ENCODE measurements at regions not wholly inside any gene's neighbourhood (a gene's known extent, or its start where the extent isn't known, plus 50 kb on each side); places are given as distances from the start of the nearest gene placed in this dataset.

DNA sequence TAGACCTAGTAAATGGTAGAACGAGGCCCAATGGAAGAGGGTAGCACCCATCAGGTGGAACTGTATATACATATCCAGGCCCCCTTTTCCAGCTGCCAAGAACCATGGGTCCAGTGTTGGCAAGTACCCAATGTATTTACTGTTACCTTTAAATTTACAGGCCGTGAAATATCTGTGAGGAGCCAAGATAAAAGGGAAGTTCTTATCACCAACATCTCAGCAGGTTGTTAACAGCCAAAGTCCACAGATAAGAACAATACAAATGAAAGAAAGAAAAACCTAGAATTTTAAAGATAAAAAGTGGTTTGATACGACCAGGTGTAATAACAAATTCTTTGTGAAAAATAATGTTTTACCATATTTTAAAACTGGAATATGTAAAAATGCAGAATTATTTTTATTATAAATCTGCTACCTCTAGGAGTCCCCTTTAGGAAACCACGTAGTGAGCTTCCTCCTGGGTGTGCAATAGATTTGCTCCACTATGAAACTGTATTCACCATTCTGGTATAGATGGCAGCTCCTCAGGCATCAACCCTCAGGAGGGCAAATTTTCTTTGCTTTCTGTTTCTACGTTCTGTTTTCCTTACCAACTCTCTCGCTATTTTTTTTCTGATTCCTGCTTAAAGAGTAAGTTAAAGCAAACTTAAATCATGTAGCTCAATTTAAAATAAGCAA lies 292.2 kb upstream of the SLC10A2 start:
- Mint-ChIP-seq H3K9me3 (ENCODE audit: low read depth) (peaks cover 4% of the 10 kb centered on the region), H3K4me3 (no peak overlapping the region), H3K27me3 (no peaks in the 10 kb centered on the region), H3K4me1 (ENCODE audit: low read depth) (no peaks in the 10 kb centered on the region), H3K27ac (no peak overlapping the region), H3K36me3 (no peaks in the 10 kb centered on the region)

DNA sequence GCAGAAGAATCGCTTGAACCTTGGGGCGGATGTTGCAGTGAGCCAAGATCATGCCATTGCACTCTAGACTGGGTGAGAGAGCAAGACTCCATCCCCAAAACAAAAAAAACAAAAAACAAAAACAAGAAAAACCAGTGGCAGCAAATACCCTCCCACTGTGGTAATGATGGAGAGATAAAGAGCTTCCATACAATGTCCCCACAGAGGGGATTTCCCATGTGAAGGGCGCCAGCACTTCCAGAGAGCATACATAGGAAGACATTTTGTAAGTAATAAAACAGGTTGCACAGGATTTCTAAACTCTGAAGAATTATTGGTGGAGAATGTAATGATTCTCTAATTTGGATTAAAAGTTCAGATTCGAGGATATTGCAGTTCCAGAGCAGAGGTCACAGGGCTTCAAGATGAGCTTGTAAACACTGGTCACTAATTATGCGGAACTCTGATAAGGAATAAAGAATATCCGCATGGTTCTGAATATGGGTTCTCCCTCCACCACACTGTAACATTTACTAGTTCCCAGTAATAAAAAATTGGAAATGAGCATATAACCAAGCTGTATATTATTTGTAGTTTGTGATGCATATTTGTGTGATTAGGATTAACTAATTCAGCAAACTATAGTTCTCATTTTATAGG lies 290.1 kb upstream of the SLC10A2 start:
- Mint-ChIP-seq H3K36me3 (no peaks in the 10 kb centered on the region), H3K4me3 (no peak overlapping the region), H3K27ac (no peak overlapping the region), H3K9me3 (ENCODE audit: low read depth) (peaks cover 2% of the 10 kb centered on the region), H3K4me1 (ENCODE audit: low read depth) (no peaks in the 10 kb centered on the region), H3K27me3 (peaks cover 3% of the 10 kb centered on the region)

DNA sequence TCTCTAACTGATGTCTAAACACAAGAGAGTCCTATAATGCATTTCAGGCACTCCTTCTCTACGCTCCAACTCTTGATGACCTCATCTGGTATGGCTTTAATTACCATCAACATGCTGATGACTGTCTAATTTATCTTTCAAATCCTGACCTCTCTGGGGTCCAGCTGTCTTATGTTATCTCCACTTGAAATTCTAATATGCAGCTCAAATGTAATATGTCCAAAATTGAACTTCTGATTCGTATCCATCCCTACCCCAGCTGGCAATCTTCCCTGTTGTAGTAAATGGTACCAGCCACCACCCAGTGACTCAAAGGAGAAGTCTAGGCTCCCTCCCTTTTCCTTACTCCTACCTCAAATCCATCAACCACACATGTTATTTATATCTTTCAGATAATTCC lies 288.0 kb upstream of the SLC10A2 start:
- Mint-ChIP-seq H3K36me3 (no peaks in the 10 kb centered on the region), H3K27ac (no peak overlapping the region), H3K27me3 (peaks cover 3% of the 10 kb centered on the region), H3K4me3 (no peak overlapping the region), H3K9me3 (ENCODE audit: low read depth) (no peaks in the 10 kb centered on the region), H3K4me1 (ENCODE audit: low read depth) (no peaks in the 10 kb centered on the region)

DNA sequence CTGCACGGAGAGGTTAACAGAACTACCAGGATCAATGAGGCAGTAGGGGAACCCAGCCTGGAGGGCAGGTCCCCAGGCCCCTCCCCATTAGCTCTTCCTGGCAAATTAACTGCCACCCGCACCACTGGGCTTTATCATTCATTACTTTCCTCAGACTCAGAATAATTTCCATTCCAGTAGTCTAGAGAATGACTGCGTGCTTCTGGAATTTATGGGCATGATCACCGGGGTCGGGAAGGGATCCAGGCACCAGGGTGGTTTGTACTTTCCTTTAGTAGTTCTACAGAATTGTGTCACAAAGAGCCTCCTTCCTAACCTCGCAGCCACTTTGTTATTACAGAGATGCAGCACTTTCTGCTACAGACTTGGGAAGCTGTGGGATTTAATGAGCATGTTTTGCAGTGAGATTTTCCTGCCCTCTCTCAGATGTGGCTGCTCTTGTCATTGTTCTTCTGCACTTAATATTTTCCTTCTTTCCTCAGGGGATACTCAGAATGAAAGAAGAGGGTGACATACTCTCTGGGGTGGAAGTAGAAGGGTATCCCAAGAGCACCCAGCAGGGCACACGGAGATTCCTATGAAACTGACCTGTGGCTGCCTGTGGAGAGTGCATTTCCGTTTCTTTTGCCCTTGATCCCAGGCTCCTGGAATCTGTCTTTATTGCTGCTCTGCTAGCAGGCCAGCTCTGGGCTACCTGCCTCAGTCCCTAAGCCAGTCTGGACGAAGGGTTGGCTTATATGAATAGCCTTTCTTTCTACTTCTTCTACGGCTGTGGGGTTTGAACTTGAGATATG lies 285.0 kb upstream of the SLC10A2 start:
- H3K4me1 Mint-ChIP-seq (ENCODE audit: low read depth) = no peaks in the 10 kb centered on the region
- H3K27ac Mint-ChIP-seq = no peak overlapping the region
- H3K36me3 Mint-ChIP-seq = no peaks in the 10 kb centered on the region
- H3K27me3 Mint-ChIP-seq = peaks cover 4% of the 10 kb centered on the region
- H3K4me3 Mint-ChIP-seq = no peak overlapping the region
- H3K9me3 Mint-ChIP-seq (ENCODE audit: low read depth) = peaks cover 3% of the 10 kb centered on the region

DNA sequence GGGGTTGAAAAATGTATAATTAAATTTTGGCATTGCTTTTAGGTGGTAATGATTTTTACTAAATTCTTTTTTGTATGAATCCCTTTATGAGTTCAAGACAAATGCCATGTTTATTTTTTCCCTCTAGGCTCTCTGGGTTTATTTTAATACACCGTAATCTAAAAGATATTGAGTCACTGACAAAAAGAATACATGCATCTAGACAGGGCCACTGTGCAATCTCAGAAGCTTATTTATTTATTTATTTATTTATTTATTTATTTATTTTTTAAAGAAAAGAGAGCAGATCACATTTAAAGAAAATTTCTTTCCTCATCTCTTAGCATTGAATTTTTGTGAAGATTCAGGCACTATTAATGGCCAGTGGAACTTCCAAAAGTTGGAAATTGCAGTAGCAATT lies 283.9 kb upstream of the SLC10A2 start:
- Mint-ChIP-seq H3K36me3 (no peaks in the 10 kb centered on the region), H3K9me3 (ENCODE audit: low read depth) (peaks cover 3% of the 10 kb centered on the region), H3K27ac (no peak overlapping the region)

DNA sequence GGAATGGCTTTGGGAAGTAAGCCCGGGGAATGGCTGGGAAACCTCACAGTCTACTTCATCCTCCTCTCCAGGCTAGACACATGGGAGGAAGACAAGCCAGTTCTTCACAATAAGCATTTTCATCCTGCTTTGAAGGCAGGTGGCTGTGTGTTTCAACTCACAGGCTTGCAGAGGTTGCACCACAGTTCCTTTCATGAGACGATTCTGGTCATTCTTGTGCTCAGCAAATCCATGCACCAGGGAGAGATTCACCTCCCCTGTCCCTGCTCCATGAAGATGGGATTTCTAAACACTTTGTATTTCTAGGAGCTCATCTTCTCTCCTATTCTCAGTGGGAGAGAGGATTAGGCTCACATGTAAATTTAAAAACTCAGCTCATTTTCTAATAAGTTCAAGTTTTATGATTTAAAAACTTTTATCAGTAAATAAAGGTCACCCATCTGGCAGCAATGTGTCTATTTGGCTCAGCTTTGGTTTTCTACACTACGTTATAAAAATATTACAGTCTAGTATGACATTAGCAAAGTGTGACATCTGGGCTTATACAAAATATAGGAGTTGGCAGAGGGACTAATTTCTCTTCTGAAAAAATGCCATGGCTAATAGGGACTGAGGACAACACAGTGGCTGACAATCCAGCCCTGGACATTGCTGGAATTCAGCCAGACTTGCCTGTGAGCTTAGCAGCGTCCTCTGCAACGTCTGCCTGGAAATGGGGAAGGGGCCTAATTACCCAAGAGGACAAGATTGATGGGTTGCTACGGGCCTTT lies 283.2 kb upstream of the SLC10A2 start:
- Mint-ChIP-seq H3K4me1 (ENCODE audit: low read depth) (no peaks in the 10 kb centered on the region), H3K27ac (no peak overlapping the region), H3K4me3 (no peak overlapping the region), H3K36me3 (no peaks in the 10 kb centered on the region), H3K27me3 (peaks cover 4% of the 10 kb centered on the region), H3K9me3 (ENCODE audit: low read depth) (peaks cover 10% of the 10 kb centered on the region)

More for the DNA sequence above, 283.9 kb upstream of the SLC10A2 start:
- no peak overlapping the region for H3K4me3 Mint-ChIP-seq
- no peaks in the 10 kb centered on the region for H3K4me1 Mint-ChIP-seq (ENCODE audit: low read depth)
- H3K27me3 Mint-ChIP-seq = peaks cover 4% of the 10 kb centered on the region

DNA sequence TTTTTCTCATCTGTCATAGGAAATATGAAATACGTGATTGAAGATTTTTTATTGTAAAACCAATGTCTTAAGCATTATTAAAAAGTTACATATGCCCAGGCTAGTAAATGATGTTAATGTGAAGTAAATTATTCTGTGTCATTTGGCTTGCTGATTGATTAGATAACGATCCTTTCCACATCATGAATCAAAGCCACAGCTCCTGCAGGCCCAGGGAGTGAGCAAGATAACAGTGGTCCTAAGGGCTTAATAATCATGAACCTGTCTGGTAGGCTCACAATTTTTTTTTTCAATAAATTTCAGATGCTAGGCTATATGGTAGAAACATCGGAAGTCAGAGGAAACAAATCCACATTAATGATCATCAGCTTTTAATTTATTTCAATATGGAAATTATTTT lies 269.0 kb upstream of the SLC10A2 start:
- Mint-ChIP-seq H3K36me3 (no peaks in the 10 kb centered on the region), H3K9me3 (ENCODE audit: low read depth) (no peaks in the 10 kb centered on the region), H3K4me1 (ENCODE audit: low read depth) (no peaks in the 10 kb centered on the region), H3K27me3 (no peaks in the 10 kb centered on the region), H3K27ac (no peak overlapping the region), H3K4me3 (no peak overlapping the region)

DNA sequence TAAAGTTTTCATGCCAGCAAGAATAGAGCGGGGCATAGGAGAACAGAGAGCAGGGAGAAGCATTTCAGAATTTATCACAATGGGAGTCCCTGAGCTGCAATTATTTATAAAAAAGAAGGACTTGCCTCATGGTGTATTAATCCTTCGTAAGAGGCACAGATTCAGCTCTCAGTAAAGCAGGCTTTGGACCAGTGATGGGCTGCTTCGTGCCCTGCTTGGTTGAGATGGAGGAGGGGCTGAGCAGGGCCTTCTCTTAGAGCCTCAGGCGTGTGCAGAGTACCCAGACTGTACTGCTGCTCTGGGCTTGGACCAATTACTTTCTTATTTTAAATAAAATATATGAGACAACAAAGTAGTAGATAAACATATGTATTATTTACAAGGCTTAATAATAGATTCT lies 265.7 kb upstream of the SLC10A2 start:
- H3K4me1 Mint-ChIP-seq (ENCODE audit: low read depth) = no peaks in the 10 kb centered on the region
- H3K4me3 Mint-ChIP-seq = no peak overlapping the region
- no peak overlapping the region for H3K27ac Mint-ChIP-seq
- H3K27me3 Mint-ChIP-seq = no peaks in the 10 kb centered on the region
- H3K36me3 Mint-ChIP-seq = no peaks in the 10 kb centered on the region
- no peaks in the 10 kb centered on the region for H3K9me3 Mint-ChIP-seq (ENCODE audit: low read depth)

DNA sequence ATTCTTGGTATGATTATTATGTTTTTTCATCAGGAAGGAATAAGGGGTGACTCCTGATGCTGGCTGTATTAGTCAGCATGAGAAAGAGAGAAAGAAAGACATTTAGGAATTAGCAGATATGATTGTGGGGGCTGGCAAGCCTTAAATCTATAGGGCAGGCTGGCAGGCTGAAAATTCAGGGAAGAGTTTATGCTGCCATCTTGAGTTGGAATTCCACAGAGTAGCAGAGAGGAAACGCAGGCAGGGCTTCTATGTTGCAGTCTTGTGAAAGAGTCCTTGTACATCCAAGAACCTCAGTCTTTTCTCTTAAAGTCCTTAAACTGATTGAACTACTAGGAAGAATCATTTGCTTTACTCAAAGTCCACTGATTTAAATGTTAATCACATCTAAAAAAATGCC lies 262.7 kb upstream of the SLC10A2 start:
- no peaks in the 10 kb centered on the region for H3K9me3 Mint-ChIP-seq (ENCODE audit: low read depth)

DNA sequence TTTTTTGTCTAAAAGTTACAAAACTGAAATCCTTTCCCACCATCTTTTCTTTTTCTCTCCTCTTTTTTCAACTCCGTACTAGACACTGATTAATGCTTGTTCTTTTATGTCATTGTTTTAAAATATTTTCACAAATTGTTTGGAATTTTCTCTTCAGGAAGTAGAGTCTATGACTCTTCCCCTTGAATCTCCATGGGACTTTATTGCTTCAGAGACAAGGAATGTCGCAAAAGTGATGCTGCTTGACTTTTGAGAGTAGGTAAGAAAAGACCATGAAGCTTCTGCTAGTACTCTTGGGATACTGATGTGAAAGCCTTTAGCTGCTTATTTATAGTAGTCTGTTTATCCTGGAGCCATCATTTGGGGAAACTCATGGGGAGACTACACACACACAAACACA lies 260.1 kb upstream of the SLC10A2 start:
- Mint-ChIP-seq H3K4me1 (ENCODE audit: low read depth) (no peaks in the 10 kb centered on the region), H3K27ac (no peak overlapping the region), H3K27me3 (no peaks in the 10 kb centered on the region), H3K9me3 (ENCODE audit: low read depth) (no peaks in the 10 kb centered on the region), H3K4me3 (no peak overlapping the region), H3K36me3 (no peaks in the 10 kb centered on the region)

More for the DNA sequence above, 262.7 kb upstream of the SLC10A2 start:
- no peak overlapping the region for H3K4me3 Mint-ChIP-seq
- H3K4me1 Mint-ChIP-seq (ENCODE audit: low read depth) = no peaks in the 10 kb centered on the region
- no peak overlapping the region for H3K27ac Mint-ChIP-seq
- no peaks in the 10 kb centered on the region for H3K27me3 Mint-ChIP-seq
- H3K36me3 Mint-ChIP-seq = no peaks in the 10 kb centered on the region

DNA sequence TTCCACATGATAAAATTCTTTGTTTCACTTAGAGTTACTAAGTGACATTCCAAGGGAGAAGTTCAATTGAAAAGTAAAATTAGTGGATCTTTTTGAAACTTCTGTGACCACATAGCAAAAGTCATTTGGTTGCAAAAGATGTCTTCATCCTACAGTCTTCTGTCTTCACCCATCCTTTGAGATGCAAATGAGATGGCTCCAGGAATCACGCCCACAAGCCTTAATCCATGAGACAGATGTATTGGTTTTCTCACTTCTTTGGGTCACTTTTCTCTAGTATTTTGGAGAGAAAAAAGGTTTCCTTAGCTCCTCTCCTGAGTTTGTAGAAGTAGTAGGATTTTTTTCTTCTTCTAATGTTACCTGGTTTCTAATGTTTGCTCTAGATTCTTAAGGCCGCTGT lies 259.5 kb upstream of the SLC10A2 start:
- H3K27ac Mint-ChIP-seq = no peak overlapping the region
- no peaks in the 10 kb centered on the region for H3K27me3 Mint-ChIP-seq
- no peaks in the 10 kb centered on the region for H3K4me1 Mint-ChIP-seq (ENCODE audit: low read depth)
- no peaks in the 10 kb centered on the region for H3K9me3 Mint-ChIP-seq (ENCODE audit: low read depth)
- H3K36me3 Mint-ChIP-seq = no peaks in the 10 kb centered on the region
- H3K4me3 Mint-ChIP-seq = no peak overlapping the region

DNA sequence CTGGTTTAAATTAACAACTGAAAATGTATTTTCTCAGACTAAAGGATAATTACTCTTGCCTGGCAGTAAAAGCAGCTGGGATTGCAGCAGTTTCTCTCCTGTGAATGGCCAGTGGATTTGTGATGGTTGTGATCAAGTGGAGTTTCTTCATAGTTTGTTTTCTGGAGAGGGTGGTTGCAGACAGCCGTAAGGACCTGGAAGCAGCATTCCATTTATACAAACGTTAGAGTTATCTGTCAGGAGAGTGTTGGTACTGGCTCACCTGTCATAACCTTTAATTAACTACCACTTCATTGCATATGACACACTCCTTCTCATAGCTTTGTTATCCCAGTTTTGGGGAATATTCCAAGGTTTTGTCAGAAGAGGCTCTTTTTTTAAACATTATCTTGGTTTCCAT lies 258.4 kb upstream of the SLC10A2 start:
- Mint-ChIP-seq H3K27me3 (no peaks in the 10 kb centered on the region), H3K36me3 (no peaks in the 10 kb centered on the region), H3K9me3 (ENCODE audit: low read depth) (no peaks in the 10 kb centered on the region), H3K4me1 (ENCODE audit: low read depth) (no peaks in the 10 kb centered on the region), H3K4me3 (no peak overlapping the region), H3K27ac (no peak overlapping the region)

DNA sequence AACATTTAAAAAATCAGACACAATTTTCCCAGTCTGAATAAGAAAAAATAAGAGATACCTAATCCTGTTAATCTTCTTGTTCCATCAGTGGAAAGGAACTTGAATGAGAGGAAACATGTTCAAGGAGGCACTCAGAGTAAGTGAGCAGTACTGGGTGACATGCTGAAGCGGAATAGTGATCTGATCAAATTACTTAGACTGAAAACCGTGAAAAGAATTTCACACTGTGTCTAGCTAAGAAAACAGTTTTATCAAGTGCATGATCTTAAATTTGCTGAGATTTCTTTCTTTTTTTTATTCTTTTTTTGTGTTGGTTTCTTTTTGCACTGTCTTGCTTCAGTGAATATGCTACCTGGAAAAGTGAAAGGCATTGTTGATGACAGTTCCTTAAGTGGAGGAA lies 249.5 kb upstream of the SLC10A2 start:
- Mint-ChIP-seq H3K36me3 (no peaks in the 10 kb centered on the region), H3K27me3 (no peaks in the 10 kb centered on the region), H3K4me3 (no peak overlapping the region), H3K27ac (no peak overlapping the region), H3K9me3 (ENCODE audit: low read depth) (peaks cover 3% of the 10 kb centered on the region), H3K4me1 (ENCODE audit: low read depth) (no peaks in the 10 kb centered on the region)

DNA sequence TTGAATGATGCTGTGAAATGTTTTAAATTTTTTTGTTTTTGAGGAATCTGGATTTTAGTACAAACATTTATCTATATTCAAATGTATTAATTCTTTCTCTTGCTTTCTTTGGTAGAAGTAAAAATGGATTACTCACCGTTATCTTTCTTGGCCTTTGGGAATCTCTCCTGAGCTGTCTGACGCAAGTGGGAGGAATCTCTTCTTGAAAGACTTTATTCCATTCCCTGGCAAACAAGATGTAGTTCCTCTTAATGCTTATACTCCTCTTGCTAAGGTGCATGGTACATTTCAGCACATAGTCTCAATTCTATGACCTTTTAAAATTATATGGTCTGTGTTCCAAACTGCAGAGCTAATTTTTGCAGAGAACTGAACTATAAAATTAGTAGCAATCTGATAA lies 246.2 kb upstream of the SLC10A2 start:
- Mint-ChIP-seq H3K36me3 (no peaks in the 10 kb centered on the region), H3K4me3 (no peak overlapping the region), H3K27ac (no peak overlapping the region), H3K27me3 (no peaks in the 10 kb centered on the region), H3K4me1 (ENCODE audit: low read depth) (no peaks in the 10 kb centered on the region), H3K9me3 (ENCODE audit: low read depth) (peaks cover 9% of the 10 kb centered on the region)

DNA sequence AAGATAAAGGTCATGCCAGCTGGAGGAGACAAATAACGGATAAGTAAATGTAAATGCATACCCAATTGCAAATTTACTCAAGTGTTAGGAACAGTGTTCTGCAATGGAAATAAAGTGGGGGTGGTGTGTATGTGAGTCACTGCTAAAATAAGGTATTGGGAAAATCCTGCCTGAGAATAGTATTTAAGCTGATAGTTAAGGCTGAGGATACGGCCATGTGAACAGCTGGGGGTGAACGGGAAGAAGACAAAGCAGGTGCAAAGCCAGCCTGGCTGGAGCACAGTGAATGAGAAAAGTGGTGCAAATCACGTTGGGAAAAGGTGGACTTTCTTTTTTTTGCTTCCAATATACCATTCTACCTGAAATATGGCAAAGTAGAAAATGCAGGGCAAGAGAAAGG lies 242.4 kb upstream of the SLC10A2 start:
- no peak overlapping the region for H3K27ac Mint-ChIP-seq
- H3K27me3 Mint-ChIP-seq = no peaks in the 10 kb centered on the region
- H3K9me3 Mint-ChIP-seq (ENCODE audit: low read depth) = peaks cover 13% of the 10 kb centered on the region
- H3K4me3 Mint-ChIP-seq = no peak overlapping the region
- no peaks in the 10 kb centered on the region for H3K36me3 Mint-ChIP-seq
- H3K4me1 Mint-ChIP-seq (ENCODE audit: low read depth) = no peaks in the 10 kb centered on the region
